Erythroblast (primary cell): ENCODE measurements at regions not wholly inside any gene's neighbourhood (a gene's known extent, or its start where the extent isn't known, plus 50 kb on each side); places are given as distances from the start of the nearest gene placed in this dataset.

ENCODE experiments used
- DNase-seq, 2 experiments: peaks; one replicate each; lab custom pipeline; 2025; lab: John Stamatoyannopoulos, UW
- GATA1 ChIP-seq: IDR thresholded peaks from 2 replicates; pipeline ENCODE4 v1.6.1; 2011; ENCODE audit warnings: low read depth, mild to moderate bottlenecking, control low read depth, low read length, moderate library complexity
- POLR2A ChIP-seq: IDR thresholded peaks from 2 replicates; pipeline ENCODE4 v1.6.1; 2011; ENCODE audit warnings: mild to moderate bottlenecking, low read length

DNA sequence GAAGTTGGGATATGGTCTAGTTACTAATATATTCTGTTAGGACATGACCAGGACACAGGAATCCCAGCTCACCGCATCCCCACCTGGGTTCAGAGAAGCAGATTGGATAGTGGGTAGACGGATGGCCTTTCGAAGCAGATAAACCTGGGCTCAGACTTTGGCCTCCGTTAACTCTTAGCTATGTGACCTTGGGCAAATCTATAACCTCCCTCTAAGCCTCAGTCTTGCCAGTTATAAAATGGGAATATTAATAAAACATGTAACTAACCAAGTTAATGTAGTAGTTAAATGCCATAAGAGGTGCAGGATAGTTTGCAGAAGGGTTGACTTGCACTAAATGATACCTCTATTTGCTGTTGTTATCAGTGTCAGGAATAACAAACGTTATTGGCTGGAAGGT, 127.6 kb upstream of the JCAD start:
- TF ChIP-seq POLR2A, result no peak
- no peak for TF ChIP-seq GATA1
- DNase-seq, result no peak

DNA sequence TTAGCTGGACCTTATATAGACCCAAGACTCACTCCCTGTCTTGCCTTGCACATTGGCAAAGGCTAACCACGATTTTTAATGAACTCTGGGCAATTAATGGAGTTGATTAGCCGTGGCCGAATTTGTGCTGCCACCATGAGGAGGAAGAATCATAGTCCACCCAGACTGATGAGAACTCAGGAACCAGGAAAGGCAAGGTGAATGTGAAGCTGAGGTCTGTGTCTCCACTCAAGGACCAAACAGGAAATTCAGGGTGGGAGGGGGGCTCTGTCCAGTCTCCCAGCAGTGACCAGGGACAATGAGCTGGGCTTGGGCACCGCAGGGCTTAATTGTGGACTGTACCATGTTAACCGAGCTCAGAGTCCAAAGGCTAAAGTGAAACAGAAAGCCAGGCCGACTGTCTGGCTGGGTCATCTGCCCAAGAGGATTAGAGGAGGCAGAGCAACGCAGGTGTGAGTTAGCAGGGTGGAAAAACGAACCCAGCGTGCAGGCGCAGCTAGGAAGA, 127.0 kb upstream of the JCAD start:
- TF ChIP-seq GATA1 (no peak), POLR2A (no peak)
- DNase-seq, result peak in 1 of 2 experiments; percentile 12

DNA sequence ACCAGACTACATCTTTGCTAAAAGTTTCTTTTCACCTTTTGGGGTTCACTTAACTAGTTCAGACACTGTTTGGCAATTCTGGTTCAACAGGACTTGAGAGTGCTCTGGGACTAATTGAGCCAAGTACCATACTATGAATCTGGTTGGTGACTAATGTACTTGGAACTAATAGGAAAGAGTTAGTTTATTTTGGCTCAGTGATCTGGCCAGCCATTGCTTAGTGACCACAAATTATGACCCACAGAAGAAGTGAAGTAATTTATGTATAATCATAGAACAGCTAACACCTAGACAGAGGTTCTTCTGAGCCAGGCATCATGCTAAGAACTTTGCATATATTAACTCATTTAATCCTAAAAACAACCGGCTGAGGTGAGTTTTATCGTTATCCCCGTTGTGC, 126.5 kb upstream of the JCAD start:
- no peak for TF ChIP-seq GATA1
- TF ChIP-seq POLR2A, result no peak
- DNase-seq, result no peak

DNA sequence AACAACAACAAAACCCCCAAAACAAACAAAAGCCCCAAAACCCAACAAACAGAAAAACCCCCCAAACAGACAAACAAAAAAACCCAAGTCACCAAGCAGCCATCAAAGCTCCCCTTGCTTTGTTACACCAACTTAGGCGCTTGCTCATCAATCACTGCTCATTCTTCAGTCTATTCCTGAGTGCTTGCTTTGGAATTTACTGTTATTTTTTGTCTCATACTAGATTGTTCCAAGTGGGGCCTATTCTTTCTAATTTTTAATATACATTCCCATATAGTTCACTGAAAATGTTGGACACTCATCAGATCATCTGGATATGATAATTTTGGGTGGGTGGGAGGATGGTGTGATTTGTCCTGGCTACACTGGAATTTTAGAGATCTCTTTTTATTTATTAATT, 126.0 kb upstream of the JCAD start:
- no peak for DNase-seq
- TF ChIP-seq GATA1, result no peak
- no peak for TF ChIP-seq POLR2A

DNA sequence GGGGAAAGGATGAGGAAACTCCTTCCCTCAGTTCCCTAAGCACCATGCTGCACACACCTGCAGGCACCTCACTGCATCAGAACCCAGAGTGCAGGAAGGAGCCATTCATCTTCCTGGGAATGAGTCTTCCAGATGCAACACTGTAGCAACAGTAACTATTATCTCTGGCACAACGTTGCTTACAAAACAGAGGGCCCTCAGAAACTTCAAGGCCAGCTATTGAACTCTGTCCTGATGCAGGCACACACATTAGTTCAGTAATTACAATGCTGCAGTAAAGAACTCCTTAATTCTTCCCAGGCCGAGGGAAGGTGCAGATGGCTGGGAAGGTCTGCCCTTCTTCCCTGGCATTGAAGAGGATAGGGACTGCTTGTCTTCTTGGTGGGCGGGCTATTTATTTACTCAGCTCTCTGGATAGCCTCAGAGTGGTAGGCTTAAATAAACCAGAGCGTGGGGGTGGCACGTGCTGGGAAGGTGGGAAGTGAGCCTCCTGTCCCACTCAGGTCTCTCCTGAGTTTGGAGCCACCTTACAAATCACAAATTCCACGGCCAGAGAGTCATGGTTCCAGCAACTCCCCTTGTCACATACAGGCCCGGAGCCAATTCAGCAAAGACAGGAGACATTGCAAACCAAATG, 125.1 kb upstream of the JCAD start:
- TF ChIP-seq POLR2A, result no peak
- TF ChIP-seq GATA1, result no peak
- DNase-seq, result no peak

DNA sequence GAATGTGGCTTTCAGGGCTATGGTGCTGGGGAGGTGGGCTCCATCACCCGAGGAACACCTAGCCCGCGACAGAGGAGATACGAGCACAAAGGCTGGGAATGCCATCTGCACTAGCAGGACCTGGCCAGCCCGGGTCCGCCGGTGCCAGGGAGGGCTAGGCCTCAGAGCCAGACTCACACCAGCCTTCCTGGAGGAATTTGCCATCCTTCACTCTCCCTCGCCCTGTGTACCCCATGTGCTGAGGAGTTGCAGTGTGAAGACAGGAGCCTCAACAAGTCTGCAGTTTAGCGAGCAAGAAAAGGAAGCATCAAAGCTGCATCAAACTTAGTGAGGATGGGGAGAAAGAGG, 123.6 kb upstream of the JCAD start:
- TF ChIP-seq POLR2A (no peak), GATA1 (no peak)
- no peak for DNase-seq

DNA sequence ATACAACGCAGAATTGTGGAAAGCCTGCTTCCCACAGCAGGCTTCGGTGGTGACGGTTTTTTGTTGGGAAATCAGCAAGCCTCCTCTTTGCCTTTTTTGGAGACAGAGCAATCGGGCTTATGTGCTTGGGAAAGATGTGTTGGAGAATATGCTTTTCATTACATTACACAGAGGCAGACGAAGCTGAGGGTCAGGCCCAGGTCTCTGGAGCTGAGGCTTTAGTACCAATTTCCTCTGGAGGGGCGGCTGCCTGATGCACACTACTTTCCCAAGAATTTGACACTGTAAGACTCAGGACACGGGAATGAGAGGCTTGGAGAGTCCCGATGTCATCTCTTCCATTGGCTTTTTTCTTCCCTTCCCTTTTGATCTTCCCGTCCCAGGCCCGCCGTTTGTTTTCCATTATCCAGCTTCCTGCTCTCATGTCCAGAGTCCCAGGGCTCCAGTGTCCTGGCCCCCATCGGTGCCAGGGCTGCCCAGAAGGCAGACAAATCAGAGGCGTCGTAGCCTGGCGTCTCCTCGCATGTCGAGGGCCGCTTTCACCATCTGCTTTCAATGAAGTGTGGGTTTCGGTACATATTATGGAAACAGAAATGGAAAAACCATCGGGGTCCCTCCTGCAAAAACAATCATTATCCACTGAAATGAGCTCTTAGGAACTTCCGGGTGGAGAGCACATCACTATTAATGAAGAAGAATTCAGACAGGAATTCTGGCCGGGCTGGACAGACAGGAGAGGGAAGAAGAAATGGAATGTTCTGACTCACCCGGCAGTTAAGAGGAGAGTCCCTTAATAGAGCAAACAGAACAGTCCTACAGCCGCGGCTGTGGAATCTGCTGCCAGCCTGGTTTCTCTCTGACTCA, 123.0 kb upstream of the JCAD start:
- no peak for DNase-seq

DNA sequence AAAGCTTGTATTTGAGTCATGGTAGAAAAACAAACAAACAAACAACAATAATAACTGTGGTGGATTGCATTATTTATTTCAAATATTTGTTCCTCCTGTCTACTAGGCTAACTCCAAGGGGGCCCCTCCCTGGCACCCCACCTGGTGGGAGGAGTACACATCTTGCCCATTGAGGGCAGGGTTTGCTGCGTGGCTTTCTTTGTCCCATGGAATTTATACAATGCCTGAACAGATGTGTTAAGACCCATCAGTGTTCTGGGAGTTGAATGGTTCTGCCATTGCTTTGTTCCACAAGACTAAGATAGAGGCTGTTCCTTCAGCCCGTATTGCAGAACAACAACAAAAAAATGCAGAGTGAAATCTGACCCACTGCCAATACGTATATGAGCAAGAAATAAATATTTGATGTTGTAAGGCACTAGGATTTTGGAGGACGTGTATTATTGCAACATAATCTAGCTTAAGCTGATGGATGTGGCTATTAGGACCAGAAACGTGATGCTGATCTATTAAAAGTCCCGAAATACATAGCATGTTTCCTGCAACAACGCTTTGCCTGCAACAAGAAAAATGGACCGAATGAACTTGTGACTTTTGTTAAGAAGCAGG, 119.1 kb upstream of the JCAD start:
- TF ChIP-seq GATA1 (no peak), POLR2A (no peak)
- no peak for DNase-seq

More for the DNA sequence above, 123.0 kb upstream of the JCAD start:
- TF ChIP-seq POLR2A, result no peak
- TF ChIP-seq GATA1, result no peak

DNA sequence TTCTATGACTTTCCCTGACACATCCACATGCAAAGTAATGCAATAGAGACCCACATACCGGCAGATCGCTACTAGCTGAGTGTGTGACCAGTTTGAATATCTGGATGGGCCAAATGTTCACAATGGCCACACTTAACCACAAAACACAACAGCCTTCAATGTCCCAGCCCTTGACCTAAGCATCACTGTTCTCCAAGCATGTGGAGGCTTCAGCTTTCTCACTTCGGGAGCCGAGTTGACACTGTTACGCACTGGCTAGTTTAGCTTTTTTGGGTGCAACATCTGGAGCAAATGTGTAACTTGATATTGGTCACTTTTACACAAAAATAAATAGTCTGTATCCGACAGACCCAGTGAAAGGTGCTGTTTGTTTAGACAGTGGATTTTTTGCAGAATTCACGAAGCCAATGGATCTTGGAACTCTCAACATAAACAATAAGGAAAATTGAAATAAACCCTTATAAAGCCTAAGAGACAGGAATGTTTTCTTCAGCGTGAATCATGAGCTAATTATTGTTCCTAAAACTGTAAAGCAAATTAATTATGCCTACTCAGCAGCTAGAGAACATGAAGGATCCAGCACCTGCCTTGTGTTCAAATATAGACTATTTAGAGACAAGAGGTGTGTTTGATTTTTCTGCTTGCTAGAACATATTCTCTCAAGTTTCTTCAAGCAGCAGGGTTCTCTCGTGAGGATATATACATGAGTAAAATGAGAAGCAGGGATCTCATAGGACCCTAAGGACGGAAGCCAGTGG, 117.6 kb upstream of the JCAD start:
- TF ChIP-seq GATA1, result no peak
- no peak for TF ChIP-seq POLR2A
- no peak for DNase-seq

DNA sequence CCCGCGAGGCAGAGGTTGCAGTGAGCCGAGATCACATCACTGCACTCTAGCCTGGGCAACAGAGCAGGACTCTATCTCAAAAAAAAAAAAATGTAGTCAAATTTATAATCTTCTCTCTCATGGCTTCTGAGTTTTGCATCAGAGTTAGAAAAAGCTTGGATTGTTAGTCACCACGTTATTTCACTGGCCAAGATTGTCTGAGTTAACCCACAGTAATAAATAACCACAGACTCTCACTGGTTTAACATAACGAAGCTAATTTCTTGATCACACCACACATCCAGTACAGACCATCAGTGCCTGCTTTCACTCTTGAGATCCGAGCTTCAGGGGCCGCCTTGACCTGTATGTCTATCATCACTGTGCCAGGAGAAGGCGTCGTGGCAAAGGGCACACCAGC, 116.8 kb upstream of the JCAD start:
- TF ChIP-seq POLR2A (no peak), GATA1 (no peak)
- no peak for DNase-seq

DNA sequence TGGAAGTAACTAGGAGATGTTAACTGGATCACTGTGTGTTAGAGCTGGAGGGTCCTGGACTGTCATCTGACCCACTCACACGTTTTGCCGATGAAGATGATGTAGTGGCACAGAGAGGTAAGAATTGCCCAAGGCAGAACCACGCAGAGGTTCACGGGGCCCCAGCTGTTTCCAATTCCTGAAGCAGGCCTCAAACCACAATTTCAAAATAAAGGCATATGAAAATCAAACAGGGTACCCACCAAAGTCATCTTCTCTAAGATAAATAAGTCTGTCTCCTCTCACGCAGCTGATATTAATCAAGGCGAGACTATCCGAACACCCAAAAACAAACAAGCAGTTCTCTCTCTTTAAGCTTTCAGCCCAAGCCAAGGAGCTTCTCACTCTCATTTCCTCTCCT, 113.3 kb upstream of the JCAD start:
- no peak for TF ChIP-seq GATA1
- no peak for TF ChIP-seq POLR2A
- DNase-seq, result no peak

DNA sequence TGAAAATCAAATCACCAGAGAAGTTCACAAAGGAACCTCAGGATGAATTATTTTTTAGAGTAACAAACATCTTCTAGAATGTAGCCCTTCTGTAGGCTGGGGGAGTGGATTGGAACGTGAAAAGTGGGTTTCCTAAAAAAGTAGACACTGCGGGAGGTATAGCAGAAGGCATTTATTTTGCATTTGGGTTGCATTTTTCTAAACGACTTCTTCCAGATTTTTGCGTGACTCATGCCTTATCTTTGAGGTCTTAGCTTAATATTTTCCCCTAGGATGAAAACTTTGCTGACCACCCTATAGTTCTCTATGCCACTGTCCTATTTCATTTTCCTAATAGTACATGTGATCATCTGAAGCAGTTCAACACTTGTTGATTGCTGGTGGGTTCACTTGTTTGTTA, 112.7 kb upstream of the JCAD start:
- no peak for DNase-seq

DNA sequence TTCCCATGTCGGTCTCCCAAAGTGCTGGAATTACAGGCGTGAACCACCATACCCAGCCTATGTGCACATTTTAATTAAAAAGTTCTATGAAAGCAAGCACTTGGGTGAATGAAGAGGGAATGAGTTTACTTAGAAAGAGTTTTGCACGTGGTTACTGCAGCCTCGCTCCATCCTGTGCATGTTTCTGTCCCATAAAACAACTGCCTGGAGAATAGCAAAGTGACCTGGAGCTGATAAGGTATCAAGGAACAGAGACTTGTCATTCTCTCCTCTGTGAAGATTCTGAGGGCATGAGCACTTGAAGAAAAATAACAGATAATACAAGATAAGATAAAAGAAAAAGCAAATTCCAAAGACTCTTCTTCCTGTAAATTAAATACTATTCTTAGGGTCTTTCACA, 112.2 kb upstream of the JCAD start:
- TF ChIP-seq GATA1 (no peak), POLR2A (no peak)
- peak in 1 of 2 experiments; percentile 15 for DNase-seq

More for the DNA sequence above, 112.7 kb upstream of the JCAD start:
- TF ChIP-seq GATA1 (no peak), POLR2A (no peak)
